ENCODE measurements at regions not wholly inside any gene's neighbourhood (a gene's known extent, or its start where the extent isn't known, plus 50 kb on each side); places are given as distances from the start of the nearest gene placed in this dataset.
A peak's percentile ranks its signal among the peaks of the same experiment; 100 is the strongest.
"Not testable (repeated sequence)": the region's sequence is repeated elsewhere in the genome, so short reads cannot be mapped to it uniquely, and the experiment has no call there.

DNA sequence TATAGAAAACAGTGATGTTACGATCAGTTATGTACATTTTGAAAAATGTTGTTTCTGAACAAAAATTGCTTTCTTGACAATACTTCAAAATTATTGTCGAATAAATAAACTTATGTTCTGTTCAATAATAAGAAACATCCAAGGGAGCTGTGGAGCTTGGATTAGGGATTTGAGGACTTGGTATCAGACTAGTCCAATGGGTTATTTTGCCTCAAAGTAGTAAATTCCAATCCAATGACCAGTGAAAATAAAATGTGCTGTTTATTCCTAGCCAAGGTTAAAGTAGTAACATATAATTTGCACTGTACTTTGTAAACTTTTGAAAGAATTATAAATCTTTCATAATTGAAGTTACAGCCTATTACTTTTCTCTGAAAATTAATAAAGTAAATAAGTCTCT, 79.1 kb upstream of the IVNS1ABP start:
- H3K9me3 ChIP-seq (ENCODE audit: control insufficient read depth, low read length, poor library complexity, severe bottlenecking) = no peaks in the 10 kb centered on the region
- no peaks in the 10 kb centered on the region for H3K36me3 Mint-ChIP-seq (ENCODE audit: low read depth)
- H3K27me3 Mint-ChIP-seq = no peaks in the 10 kb centered on the region
- H3K4me3 Mint-ChIP-seq = no peak overlapping the region
- ATAC-seq (no peak), DNase-seq (no peak)
- H3K27ac Mint-ChIP-seq = no peak overlapping the region
- H3K4me1 Mint-ChIP-seq = peaks cover 11% of the 10 kb centered on the region

DNA sequence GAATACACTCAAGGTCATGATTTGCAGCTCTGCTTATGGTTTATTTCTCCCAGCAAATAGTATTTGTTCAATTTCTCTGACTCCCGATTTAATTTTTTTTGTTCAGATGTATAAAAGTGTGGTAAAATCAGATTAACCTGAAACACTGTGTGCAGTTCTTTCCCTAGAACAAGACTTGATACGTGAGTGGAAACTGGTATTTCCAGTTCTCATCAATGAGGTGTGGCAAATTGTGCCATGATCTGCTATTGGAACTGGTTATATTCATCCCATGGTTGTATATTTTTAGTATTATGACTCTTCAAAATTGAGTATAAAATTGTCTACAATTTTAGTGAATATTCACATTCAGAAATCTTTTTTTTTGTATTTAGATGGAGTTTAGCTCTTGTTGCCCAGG, 76.8 kb upstream of the IVNS1ABP start:
- no peaks in the 10 kb centered on the region for H3K27me3 Mint-ChIP-seq
- H3K27ac Mint-ChIP-seq = no peak overlapping the region
- H3K4me3 Mint-ChIP-seq = no peak overlapping the region
- no peaks in the 10 kb centered on the region for H3K36me3 Mint-ChIP-seq (ENCODE audit: low read depth)
- H3K4me1 Mint-ChIP-seq = peaks cover 11% of the 10 kb centered on the region
- no peak for DNase-seq
- ATAC-seq = no peak
- H3K9me3 ChIP-seq (ENCODE audit: control insufficient read depth, low read length, poor library complexity, severe bottlenecking) = no peaks in the 10 kb centered on the region

DNA sequence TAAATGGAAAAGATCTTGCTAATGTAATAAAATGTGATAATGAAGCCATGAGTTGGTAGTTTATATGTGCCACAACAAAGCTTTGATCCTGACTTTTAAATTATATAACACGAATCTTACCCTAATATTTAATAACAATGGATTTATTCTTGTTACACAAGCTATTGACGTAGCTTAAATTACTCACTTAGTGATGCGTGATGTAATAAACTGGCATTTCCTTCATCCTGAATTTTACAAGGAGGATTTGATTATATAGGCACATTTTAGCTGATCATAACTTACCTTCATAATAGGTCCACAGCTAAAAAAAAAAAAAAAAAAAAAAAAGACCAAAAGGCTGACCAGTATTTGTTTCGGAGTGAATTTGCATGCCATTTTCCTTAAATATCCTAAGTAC, 76.2 kb upstream of the IVNS1ABP start:
- Mint-ChIP-seq H3K36me3 (ENCODE audit: low read depth) (no peaks in the 10 kb centered on the region), H3K27ac (no peak overlapping the region), H3K27me3 (no peaks in the 10 kb centered on the region), H3K4me3 (no peak overlapping the region), H3K4me1 (peaks cover 8% of the 10 kb centered on the region)
- DNase-seq = no peak
- H3K9me3 ChIP-seq (ENCODE audit: control insufficient read depth, low read length, poor library complexity, severe bottlenecking) = no peaks in the 10 kb centered on the region
- no peak for ATAC-seq

DNA sequence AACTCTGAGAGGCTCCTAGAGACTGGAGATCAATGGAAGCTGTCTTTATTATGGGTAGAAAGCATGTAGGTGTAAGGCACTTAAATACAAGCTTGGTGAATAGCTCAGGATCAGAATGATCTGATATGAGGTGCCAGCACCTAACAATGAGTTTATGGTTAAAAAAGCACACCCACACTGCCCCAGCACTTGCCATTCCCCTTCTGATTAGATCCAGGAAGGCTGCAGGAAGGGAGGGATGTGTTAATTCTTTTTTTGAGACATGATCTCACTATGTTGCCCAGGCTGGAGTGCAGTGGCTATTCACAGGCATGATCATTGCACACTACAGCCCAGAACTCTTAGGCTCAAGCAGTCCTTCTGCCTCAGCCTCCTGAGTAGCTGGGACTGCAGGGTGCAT, 71.8 kb upstream of the IVNS1ABP start:
- H3K27me3 Mint-ChIP-seq = no peaks in the 10 kb centered on the region
- no peaks in the 10 kb centered on the region for H3K9me3 ChIP-seq (ENCODE audit: control insufficient read depth, low read length, poor library complexity, severe bottlenecking)
- ATAC-seq (no peak), DNase-seq (no peak)
- no peak overlapping the region for H3K27ac Mint-ChIP-seq
- H3K4me1 Mint-ChIP-seq = peaks cover 2% of the 10 kb centered on the region
- no peaks in the 10 kb centered on the region for H3K36me3 Mint-ChIP-seq (ENCODE audit: low read depth)
- H3K4me3 Mint-ChIP-seq = no peak overlapping the region

DNA sequence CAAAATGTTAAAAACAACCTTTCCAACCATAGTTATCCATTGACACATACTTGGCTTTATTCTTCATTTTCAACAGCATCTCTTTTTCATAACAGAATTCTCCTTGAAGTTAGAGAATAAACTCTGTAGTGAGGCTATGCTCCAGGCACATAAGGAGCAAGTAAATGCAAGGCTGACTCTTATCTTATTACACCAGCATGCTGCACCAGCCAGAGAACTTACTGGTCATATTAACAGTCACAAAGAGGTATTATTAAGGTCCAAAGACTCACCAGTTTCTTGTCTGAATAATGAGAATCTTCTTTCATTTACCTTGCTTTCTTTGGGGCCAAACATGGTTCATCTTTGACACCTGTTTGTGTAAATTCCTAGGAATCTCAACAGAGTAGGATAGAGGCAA, 71.3 kb upstream of the IVNS1ABP start:
- H3K9me3 ChIP-seq (ENCODE audit: control insufficient read depth, low read length, poor library complexity, severe bottlenecking) = no peaks in the 10 kb centered on the region
- Mint-ChIP-seq H3K27ac (no peak overlapping the region), H3K4me1 (no peaks in the 10 kb centered on the region), H3K4me3 (no peak overlapping the region), H3K27me3 (no peaks in the 10 kb centered on the region), H3K36me3 (ENCODE audit: low read depth) (peaks cover under 1% of the 10 kb centered on the region)
- ATAC-seq = no peak
- DNase-seq = no peak

DNA sequence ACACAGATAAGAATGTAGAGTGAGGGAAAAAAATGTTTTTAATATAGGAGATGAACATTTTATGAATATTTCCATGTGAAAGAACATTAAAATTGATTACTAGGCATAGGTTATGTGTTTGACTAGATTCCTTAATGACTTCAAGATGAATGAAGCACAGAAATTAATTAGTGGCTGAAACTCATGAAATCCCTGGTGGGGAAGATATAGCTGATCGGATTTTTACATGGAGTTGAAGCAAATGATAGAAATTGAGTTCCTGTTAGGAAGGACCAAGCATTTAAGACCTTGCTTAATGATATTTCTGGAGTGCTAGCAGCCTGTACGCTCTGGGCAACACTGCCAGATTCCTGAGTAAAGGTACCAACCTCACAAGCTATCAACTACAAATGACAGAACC, 68.9 kb upstream of the IVNS1ABP start:
- H3K9me3 ChIP-seq (ENCODE audit: control insufficient read depth, low read length, poor library complexity, severe bottlenecking) = no peaks in the 10 kb centered on the region
- Mint-ChIP-seq H3K4me1 (no peaks in the 10 kb centered on the region), H3K36me3 (ENCODE audit: low read depth) (peaks cover 6% of the 10 kb centered on the region), H3K27me3 (no peaks in the 10 kb centered on the region), H3K27ac (no peak overlapping the region), H3K4me3 (no peak overlapping the region)
- ATAC-seq (no peak), DNase-seq (no peak)

DNA sequence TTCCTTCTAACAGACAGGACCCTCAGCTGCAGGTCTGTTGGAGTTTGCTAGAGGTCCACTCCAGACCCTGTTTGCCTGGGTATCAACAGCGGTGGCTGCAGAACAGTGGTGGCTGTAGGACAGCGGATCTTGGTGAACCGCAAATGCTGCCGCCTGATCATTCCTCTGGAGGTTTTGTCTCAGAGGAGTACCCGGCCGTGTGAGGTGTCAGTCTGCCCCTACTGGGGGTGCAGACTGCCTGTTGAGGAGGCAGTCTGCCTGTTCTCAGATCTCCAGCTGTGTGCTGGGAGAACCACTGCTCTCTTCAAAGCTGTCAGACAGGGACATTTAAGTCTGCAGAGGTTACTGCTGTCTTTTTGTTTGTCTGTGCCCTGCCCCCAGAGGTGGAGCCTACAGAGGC, 66.8 kb upstream of the IVNS1ABP start:
- ATAC-seq; H3K4me3 Mint-ChIP-seq; H3K9me3 ChIP-seq (ENCODE audit: control insufficient read depth, low read length, poor library complexity, severe bottlenecking); H3K4me1 Mint-ChIP-seq; H3K36me3 Mint-ChIP-seq (ENCODE audit: low read depth); H3K27me3 Mint-ChIP-seq; H3K27ac Mint-ChIP-seq; DNase-seq: not testable (repeated sequence)

DNA sequence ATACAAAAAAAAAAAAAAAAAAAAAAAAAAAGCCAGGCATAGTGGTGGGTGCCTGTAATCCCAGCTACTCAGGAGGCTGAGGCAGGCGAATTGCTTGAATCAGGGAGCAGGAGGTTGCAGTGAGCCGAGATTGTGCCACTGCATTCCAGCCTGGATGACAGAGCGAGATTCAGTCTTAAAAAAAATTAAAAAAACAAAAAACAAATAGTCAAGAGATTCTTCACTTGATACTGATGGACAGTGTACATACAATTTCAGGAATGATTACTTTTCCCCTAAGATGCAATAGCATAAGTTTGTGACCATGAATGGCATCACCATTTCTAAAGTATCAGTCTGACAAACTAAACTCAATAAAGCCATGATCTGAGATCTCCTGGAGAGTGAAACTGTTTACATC, 60.8 kb upstream of the IVNS1ABP start:
- H3K27me3 Mint-ChIP-seq = no peaks in the 10 kb centered on the region
- no peak overlapping the region for H3K4me3 Mint-ChIP-seq
- no peak overlapping the region for H3K27ac Mint-ChIP-seq
- DNase-seq (no peak), ATAC-seq (no peak)
- H3K4me1 Mint-ChIP-seq = peaks cover 15% of the 10 kb centered on the region
- no peaks in the 10 kb centered on the region for H3K9me3 ChIP-seq (ENCODE audit: control insufficient read depth, low read length, poor library complexity, severe bottlenecking)
- peaks cover 3% of the 10 kb centered on the region for H3K36me3 Mint-ChIP-seq (ENCODE audit: low read depth)

DNA sequence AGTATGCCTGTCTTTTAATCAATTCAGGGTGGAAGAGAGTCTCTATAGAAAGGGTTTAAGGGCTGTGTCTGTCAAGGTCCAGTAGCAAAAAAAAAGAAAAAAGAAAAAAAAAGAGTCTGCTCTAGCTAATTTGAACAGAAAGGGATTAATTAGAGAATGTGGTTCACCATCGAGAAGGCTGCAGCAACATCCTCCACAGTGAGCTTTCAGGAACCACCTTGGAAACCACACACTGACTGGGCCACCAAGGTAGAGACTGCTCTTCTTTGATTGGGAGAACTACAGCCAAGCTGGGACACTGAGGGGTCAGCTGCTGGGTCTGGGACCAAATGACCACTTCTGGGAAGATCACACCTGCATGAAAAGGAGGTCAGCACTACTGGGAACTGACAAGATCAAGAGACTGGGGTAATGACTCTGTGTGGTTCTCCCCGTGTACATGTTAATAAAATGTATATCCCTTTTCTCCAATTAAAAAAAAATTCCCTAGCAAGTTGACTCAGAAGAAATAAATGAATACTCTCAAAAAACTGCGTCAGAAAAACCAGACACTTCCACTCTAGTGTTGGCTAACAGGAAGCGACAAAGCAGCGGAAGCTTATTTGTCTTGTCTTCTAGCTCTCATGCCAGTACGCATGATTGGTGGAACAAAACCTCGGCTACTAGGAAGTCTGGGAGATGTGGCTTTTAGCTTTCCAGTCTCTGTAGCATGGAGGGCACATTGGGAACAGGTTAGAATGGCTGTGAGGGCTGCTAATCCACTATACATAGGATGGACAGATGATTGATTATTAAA, 60.0 kb upstream of the IVNS1ABP start:
- no peaks in the 10 kb centered on the region for H3K9me3 ChIP-seq (ENCODE audit: control insufficient read depth, low read length, poor library complexity, severe bottlenecking)
- Mint-ChIP-seq H3K27ac (no peak overlapping the region), H3K4me3 (no peak overlapping the region), H3K4me1 (peaks cover 15% of the 10 kb centered on the region), H3K27me3 (no peaks in the 10 kb centered on the region), H3K36me3 (ENCODE audit: low read depth) (peaks cover 3% of the 10 kb centered on the region)
- ATAC-seq (no peak), DNase-seq (no peak)

DNA sequence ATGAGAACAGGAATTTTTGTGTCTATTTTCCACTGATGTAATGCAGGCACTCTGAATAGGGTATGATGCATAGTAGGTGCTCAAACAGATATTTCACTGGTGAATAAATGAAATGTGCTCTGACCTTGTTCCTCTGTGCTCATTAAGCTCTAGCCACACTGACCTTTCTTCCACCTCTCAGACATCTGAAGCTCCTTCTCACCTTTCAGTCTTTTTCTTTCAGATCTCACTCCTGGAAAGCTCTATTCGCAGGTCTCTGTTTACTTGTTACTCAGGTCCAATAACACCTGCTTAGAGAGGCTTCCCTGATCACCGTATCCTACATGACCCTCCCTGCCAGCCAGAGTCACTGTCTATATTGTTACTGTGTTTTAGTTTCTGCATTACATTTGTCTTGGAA, 59.2 kb upstream of the IVNS1ABP start:
- Mint-ChIP-seq H3K27me3 (no peaks in the 10 kb centered on the region), H3K27ac (no peak overlapping the region), H3K36me3 (ENCODE audit: low read depth) (no peaks in the 10 kb centered on the region), H3K4me1 (peaks cover 15% of the 10 kb centered on the region), H3K4me3 (no peak overlapping the region)
- ATAC-seq (no peak), DNase-seq (no peak)
- no peaks in the 10 kb centered on the region for H3K9me3 ChIP-seq (ENCODE audit: control insufficient read depth, low read length, poor library complexity, severe bottlenecking)

DNA sequence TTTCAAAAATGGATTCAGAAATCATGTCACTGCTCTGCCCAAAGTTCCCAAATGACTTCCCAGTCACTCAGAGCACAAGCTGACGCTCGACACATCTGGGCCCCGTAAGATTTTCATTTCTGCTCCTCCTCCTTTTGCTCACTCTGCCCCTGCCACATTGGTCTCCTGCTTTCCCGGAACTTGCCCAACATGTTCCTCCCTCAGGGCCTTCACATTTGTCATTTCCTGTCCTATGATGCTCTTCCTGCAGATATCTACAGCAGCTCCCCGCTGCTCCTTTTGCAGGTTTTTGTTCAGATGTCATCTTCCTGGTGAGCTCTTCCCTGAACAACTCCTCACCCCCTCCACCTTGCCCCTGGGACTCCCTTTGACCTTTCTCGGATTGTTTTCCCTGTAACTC, 58.5 kb upstream of the IVNS1ABP start:
- no peaks in the 10 kb centered on the region for H3K9me3 ChIP-seq (ENCODE audit: control insufficient read depth, low read length, poor library complexity, severe bottlenecking)
- no peak overlapping the region for H3K4me3 Mint-ChIP-seq
- H3K27me3 Mint-ChIP-seq = no peaks in the 10 kb centered on the region
- ATAC-seq (peak; percentile 12), DNase-seq (no peak)
- H3K36me3 Mint-ChIP-seq (ENCODE audit: low read depth) = no peaks in the 10 kb centered on the region
- H3K4me1 Mint-ChIP-seq = peaks cover 15% of the 10 kb centered on the region
- H3K27ac Mint-ChIP-seq = no peak overlapping the region

DNA sequence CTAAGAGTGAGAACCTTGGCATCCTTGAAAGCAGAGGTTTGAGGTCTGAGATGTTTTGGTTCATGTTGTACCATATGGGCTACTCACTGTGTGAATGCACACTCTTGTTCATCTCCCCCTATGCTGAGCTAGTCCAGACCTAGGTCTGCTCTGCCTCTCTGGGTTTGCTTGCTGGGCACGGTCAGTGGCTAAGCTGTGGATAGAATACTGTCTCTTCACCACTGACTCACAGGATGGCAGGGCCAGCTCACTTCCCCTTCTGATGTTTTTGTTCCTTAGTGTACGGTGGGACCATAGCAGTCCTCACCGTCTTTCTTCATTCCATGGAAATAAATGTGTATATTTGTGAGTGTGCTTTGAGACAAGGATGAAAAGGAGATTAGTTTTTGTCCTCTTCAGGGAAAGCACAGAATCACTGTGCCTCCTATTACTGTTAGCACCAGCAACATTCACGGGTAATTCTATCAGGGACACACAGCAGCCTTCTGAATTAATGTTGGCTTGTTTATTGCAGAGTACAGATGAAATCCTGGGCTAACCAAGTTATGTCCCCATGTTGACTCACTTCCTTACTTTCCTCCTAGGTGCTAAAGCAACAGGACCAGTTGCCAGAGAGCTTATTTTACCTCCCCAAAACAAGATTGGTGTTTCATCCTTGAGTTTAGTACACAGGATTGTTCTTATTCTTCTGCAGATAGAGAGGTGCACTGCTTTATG, 56.9 kb upstream of the IVNS1ABP start:
- no peak for DNase-seq
- peak; percentile 46 for ATAC-seq
- H3K9me3 ChIP-seq (ENCODE audit: control insufficient read depth, low read length, poor library complexity, severe bottlenecking) = no peaks in the 10 kb centered on the region
- peaks cover 17% of the 10 kb centered on the region for H3K4me1 Mint-ChIP-seq
- peak overlapping the region; percentile 47 for H3K4me3 Mint-ChIP-seq
- peak overlapping the region; percentile 39 for H3K27ac Mint-ChIP-seq
- no peaks in the 10 kb centered on the region for H3K27me3 Mint-ChIP-seq
- H3K36me3 Mint-ChIP-seq (ENCODE audit: low read depth) = no peaks in the 10 kb centered on the region

DNA sequence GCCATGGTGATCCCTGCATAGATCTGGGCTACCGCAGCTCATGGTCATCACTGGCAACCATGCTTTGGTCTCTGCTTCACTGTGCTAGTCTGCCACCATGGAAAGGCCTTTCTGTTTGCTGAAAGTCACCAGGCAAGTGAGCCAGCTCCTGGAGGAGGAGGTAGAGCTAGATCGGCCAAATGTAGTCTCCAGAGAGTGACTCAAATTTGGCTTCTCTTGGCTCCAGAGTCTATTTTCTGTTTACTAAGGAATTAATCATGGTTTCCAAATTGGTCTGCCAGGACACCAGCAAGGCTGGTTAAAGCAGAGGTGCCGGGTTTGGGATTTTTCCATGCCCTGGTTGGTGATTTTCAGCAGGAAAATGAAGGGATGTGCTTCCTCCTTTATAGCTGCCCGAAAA, 52.7 kb upstream of the IVNS1ABP start:
- DNase-seq (no peak), ATAC-seq (no peak)
- no peaks in the 10 kb centered on the region for H3K27me3 Mint-ChIP-seq
- no peaks in the 10 kb centered on the region for H3K36me3 Mint-ChIP-seq (ENCODE audit: low read depth)
- no peaks in the 10 kb centered on the region for H3K9me3 ChIP-seq (ENCODE audit: control insufficient read depth, low read length, poor library complexity, severe bottlenecking)
- no peak overlapping the region for H3K4me3 Mint-ChIP-seq
- H3K4me1 Mint-ChIP-seq = peaks cover 27% of the 10 kb centered on the region
- H3K27ac Mint-ChIP-seq = no peak overlapping the region

All from T-helper 17 cell (primary cell).